SJSA1 (cell line): ENCODE measurements at regions not wholly inside any gene's neighbourhood (a gene's known extent, or its start where the extent isn't known, plus 50 kb on each side); places are given as distances from the start of the nearest gene placed in this dataset.
"Not testable (repeated sequence)": the region's sequence is repeated elsewhere in the genome, so short reads cannot be mapped to it uniquely, and the experiment has no call there.

Experiments
- DNase-seq, 2 experiments: peaks; one replicate each; pipeline ENCODE4 v3.0.0-alpha.2; 2015 to 2020; ENCODE audit warnings: low spot score in 2 of 2, low read depth in 1 of 2
- H3K27ac ChIP-seq: fragments of 250-450 bp; sonication (Bioruptor Pico); 2 replicates; pipeline ENCODE4 v1.5.1; 2020; ENCODE audit warnings: mild to moderate bottlenecking, moderate library complexity
- H3K27me3 ChIP-seq: fragments of 250-450 bp; sonication (Bioruptor Pico); replicated peaks from 2 replicates; pipeline ENCODE4 v1.5.1; 2020; ENCODE audit warnings: mild to moderate bottlenecking, moderate library complexity
- H3K36me3 ChIP-seq: fragments of 250-450 bp; sonication (Bioruptor Pico); 2 replicates; pipeline ENCODE4 v1.5.1; 2020; ENCODE audit warnings: mild to moderate bottlenecking
- H3K4me1 ChIP-seq: fragments of 250-450 bp; sonication (Bioruptor Pico); replicated peaks from 2 replicates; pipeline ENCODE4 v1.6.1; 2021; ENCODE audit warnings: mild to moderate bottlenecking
- H3K4me3 ChIP-seq: fragments of 250-450 bp; sonication (Bioruptor Pico); 2 replicates; pipeline ENCODE4 v1.5.1; 2020; ENCODE audit warnings: mild to moderate bottlenecking
- H3K9me3 ChIP-seq: fragments of 250-450 bp; sonication (Bioruptor Pico); replicated peaks from 2 replicates; pipeline ENCODE4 v1.5.1; 2020; ENCODE audit warnings: mild to moderate bottlenecking

GRCh38 chr5:136613230-136613629 is 247.9 kb upstream of the TRPC7 start:
- Histone ChIP-seq H3K9me3 (no peaks in the 10 kb centered on the region), H3K27me3 (no peaks in the 10 kb centered on the region; the same call in 1 of the 2 replicates), H3K27ac (no peak overlapping the region), H3K36me3 (no peaks in the 10 kb centered on the region), H3K4me1 (no peaks in the 10 kb centered on the region), H3K4me3 (no peak overlapping the region)
- no peak for DNase-seq

DNA sequence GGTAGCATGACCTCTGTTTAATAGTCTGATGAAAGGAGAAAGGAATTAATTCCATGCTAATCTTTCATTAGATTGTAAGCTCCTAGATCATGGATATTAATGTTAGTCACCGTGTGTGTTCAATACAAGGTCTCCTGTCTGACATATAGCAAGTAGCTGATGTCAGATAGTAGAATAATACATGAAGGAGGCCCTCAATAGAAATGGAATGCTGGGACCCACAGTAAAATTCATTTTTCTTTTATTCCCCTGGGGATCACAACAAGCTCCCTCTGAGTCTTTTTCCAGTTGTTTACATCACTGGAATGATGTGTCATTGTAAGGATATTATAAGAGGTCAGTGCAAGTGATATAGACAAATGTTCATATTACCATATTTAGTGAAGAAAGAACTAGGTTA is 240.3 kb upstream of the TRPC7 start:
- no peaks in the 10 kb centered on the region for H3K36me3 ChIP-seq
- no peaks in the 10 kb centered on the region for H3K27me3 ChIP-seq
- DNase-seq, result no peak
- no peak overlapping the region for H3K27ac ChIP-seq
- no peak overlapping the region for H3K4me3 ChIP-seq
- no peaks in the 10 kb centered on the region for H3K9me3 ChIP-seq
- H3K4me1 ChIP-seq, result no peaks in the 10 kb centered on the region

DNA sequence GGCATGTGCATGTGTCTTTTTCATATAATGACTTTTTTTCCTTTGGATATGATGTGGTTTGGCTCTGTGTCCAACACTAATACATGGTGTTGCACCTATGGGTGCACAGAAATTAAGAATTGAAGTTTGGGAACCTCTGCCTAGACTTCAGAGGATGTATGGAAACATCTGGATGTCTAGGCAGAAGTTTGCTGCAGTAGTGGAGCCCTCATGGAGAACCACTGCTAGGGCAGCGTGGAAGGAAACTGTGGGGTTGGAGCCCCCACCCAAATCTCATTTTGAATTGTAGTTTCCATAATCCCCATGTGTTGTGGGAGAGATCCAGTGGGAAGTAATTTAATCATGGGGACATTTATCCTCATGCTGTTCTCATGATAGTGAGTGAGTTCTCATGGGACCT is 235.0 kb upstream of the TRPC7 start:
- DNase-seq, result no peak

DNA sequence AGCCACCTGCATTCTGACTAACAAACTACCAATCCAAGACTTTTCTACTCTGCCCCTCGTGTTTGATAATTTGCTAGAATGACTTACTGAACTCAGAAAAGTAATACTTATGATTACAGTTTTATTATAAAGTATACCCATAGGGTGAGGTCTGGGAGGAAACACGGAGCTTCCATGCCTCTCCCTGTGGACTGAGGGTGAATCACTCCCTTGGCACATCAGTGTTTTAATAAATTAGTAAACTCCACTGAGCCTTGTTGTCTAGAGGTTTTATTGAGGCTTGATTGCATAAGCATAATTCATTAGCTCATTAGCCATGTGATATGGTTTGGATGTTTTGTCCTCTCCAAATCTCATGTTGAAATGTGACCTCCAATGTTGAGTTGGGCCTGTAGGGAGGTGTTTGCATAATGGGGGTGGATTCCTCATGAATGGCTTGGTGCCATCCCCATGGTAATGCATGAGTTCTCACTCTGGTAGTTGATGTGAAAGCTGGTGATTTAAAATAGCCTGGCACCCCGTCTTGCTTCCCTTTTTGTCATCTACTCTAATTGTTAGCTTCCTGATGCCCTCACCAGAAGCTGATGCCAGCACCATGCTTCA is 233.6 kb upstream of the TRPC7 start:
- DNase-seq, result no peak
- no peaks in the 10 kb centered on the region for H3K27me3 ChIP-seq
- no peaks in the 10 kb centered on the region for H3K36me3 ChIP-seq
- H3K4me1 ChIP-seq, result no peaks in the 10 kb centered on the region
- no peak overlapping the region for H3K4me3 ChIP-seq
- H3K27ac ChIP-seq, result no peak overlapping the region
- no peaks in the 10 kb centered on the region for H3K9me3 ChIP-seq

More for the DNA sequence above, 235.0 kb upstream of the TRPC7 start:
- Histone ChIP-seq H3K27ac (no peak overlapping the region), H3K9me3 (no peaks in the 10 kb centered on the region), H3K36me3 (no peaks in the 10 kb centered on the region), H3K4me1 (no peaks in the 10 kb centered on the region), H3K4me3 (no peak overlapping the region), H3K27me3 (no peaks in the 10 kb centered on the region)

GRCh38 chr5:136594416-136594815 is 229.1 kb upstream of the TRPC7 start:
- Histone ChIP-seq H3K4me3 (no peak overlapping the region), H3K27me3 (no peaks in the 10 kb centered on the region), H3K27ac (no peak overlapping the region), H3K4me1 (no peaks in the 10 kb centered on the region), H3K9me3 (no peaks in the 10 kb centered on the region), H3K36me3 (no peaks in the 10 kb centered on the region)
- DNase-seq, result no peak

- Histone ChIP-seq H3K4me3 (no peak overlapping the region), H3K9me3 (no peaks in the 10 kb centered on the region)
- no peak for DNase-seq
Observed at GRCh38 chr5:136590581-136590980, 225.2 kb upstream of the TRPC7 start.

GRCh38 chr5:136586196-136586595 is 220.9 kb upstream of the TRPC7 start:
- DNase-seq, result no peak
- Histone ChIP-seq H3K27me3 (no peaks in the 10 kb centered on the region), H3K36me3 (no peaks in the 10 kb centered on the region), H3K9me3 (no peaks in the 10 kb centered on the region), H3K27ac (no peak overlapping the region), H3K4me3 (no peak overlapping the region), H3K4me1 (no peaks in the 10 kb centered on the region)

More at GRCh38 chr5:136590581-136590980, 225.2 kb upstream of the TRPC7 start:
- Histone ChIP-seq H3K27me3 (no peaks in the 10 kb centered on the region), H3K36me3 (no peaks in the 10 kb centered on the region), H3K4me1 (no peaks in the 10 kb centered on the region), H3K27ac (no peak overlapping the region)

DNA sequence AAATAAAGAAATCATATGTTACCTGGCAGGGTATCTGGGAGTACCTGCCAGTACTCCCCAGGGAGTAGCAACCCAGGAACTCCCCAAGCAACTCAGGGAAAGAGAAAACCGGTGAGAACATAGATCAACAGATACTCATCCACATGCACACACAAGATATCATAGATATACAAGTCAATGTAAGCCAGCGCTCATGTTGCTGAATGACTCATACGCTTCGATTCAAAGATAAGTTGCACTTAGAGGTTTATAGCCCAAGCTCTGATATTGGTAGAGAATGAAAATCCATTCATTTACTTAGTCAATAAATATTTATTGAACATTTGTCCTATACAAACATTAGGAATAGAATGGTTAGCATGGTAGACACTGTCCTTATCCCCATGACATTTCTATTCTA is 219.1 kb upstream of the TRPC7 start:
- DNase-seq, result no peak
- Histone ChIP-seq H3K27ac (no peak overlapping the region), H3K36me3 (no peaks in the 10 kb centered on the region), H3K27me3 (no peaks in the 10 kb centered on the region), H3K9me3 (no peaks in the 10 kb centered on the region), H3K4me1 (no peaks in the 10 kb centered on the region), H3K4me3 (no peak overlapping the region)

- Histone ChIP-seq H3K9me3 (no peaks in the 10 kb centered on the region), H3K4me3 (no peak overlapping the region), H3K27ac (no peak overlapping the region), H3K36me3 (no peaks in the 10 kb centered on the region), H3K27me3 (no peaks in the 10 kb centered on the region), H3K4me1 (no peaks in the 10 kb centered on the region)
- DNase-seq, result no peak
Observed at GRCh38 chr5:136579238-136579637, 213.9 kb upstream of the TRPC7 start.

- H3K27ac ChIP-seq, H3K27me3 ChIP-seq, DNase-seq, H3K36me3 ChIP-seq, H3K9me3 ChIP-seq, H3K4me3 ChIP-seq, H3K4me1 ChIP-seq: not testable (repeated sequence)
Observed at GRCh38 chr5:136569875-136570274, 204.5 kb upstream of the TRPC7 start.

DNA sequence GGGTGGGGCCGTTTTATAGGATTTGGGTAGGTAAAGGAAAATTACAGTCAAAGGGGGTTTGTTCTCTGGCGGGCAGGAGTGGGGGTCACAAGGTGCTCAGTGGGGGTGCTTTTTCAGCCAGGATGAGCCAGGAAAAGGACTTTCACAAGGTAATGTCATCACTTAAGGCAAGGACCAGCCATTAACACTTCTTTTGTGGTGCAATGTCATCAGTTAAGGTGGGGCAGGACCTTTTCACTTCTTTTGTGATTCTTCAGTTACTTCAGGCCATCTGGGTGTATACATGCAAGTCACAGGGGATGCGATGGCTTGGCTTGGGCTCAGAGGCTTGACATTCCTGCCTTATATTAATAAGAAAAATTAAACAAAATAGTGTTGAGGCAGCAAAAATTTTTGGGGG is 200.1 kb upstream of the TRPC7 start:
- H3K27me3 ChIP-seq, H3K4me3 ChIP-seq, H3K27ac ChIP-seq, H3K36me3 ChIP-seq, H3K9me3 ChIP-seq, DNase-seq, H3K4me1 ChIP-seq: not testable (repeated sequence)

- not testable (repeated sequence) for H3K9me3 ChIP-seq, H3K27ac ChIP-seq, DNase-seq, H3K36me3 ChIP-seq, H3K4me3 ChIP-seq, H3K27me3 ChIP-seq, H3K4me1 ChIP-seq
Observed at GRCh38 chr5:136565050-136565449, 199.7 kb upstream of the TRPC7 start.

DNA sequence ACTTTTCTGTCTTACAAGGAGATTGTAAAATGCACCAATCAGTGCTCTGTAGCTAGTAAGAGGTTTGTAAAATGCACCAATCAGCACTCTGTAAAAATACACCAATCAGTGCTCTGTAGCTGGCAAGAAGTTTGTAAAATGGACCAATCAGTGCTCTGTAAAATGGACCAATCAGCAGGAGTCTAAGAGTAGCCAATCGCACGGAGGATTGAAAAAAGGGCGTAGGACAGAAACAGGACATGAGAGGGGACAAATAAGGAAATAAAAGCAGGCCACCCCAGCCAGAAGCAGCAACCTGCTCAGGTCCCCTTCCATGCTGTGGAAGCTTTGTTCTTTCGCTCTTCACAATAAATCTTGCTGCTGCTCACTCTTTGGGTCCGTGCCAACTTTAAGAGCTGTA is 199.1 kb upstream of the TRPC7 start:
- not testable (repeated sequence) for H3K27me3 ChIP-seq, H3K36me3 ChIP-seq, H3K4me3 ChIP-seq, DNase-seq, H3K4me1 ChIP-seq, H3K9me3 ChIP-seq, H3K27ac ChIP-seq

GRCh38 chr5:136563489-136563888 is 198.1 kb upstream of the TRPC7 start:
- Histone ChIP-seq H3K4me3 (no peak overlapping the region), H3K36me3 (no peaks in the 10 kb centered on the region), H3K4me1 (no peaks in the 10 kb centered on the region), H3K27me3 (peaks cover 6% of the 10 kb centered on the region; the same call in 1 of the 2 replicates), H3K9me3 (no peaks in the 10 kb centered on the region), H3K27ac (no peak overlapping the region)
- DNase-seq, result no peak

DNA sequence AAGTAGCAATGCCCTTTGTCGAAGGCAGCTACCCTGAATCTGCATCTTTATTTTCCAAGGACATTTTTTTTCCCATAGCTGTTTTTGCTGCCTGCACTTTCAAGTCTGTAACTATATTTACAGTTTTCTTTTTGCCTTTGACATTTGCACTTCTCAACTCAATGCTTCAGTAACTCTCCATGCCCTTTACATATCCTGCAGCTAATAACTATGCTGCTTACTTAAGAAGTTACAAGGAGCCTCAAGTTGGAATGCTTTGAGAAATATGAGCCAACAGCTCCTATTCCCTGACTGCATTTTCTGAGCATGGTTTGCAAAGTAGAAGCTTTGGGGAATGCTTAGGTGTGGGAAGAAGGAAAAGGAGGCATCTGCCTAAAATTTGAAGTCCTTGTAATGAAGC is 194.8 kb upstream of the TRPC7 start:
- DNase-seq, result no peak
- H3K9me3 ChIP-seq, result no peaks in the 10 kb centered on the region

More for the DNA sequence above, 194.8 kb upstream of the TRPC7 start:
- H3K27ac ChIP-seq, result no peak overlapping the region
- H3K27me3 ChIP-seq, result peaks cover 6% of the 10 kb centered on the region; the same call in 1 of the 2 replicates
- no peaks in the 10 kb centered on the region for H3K4me1 ChIP-seq
- no peaks in the 10 kb centered on the region for H3K36me3 ChIP-seq
- no peak overlapping the region for H3K4me3 ChIP-seq
